IMR-90 (cell line): ENCODE measurements at regions not wholly inside any gene's neighbourhood (a gene's known extent, or its start where the extent isn't known, plus 50 kb on each side); places are given as distances from the start of the nearest gene placed in this dataset.

Experiments used
- ATAC-seq: fragments of 200-7000 bp; cut with Tn5 transposase; 2 replicates; pipeline ENCODE4 v1.9.1; 2020; ENCODE audit warnings: low read depth, mild to moderate bottlenecking, moderate library complexity
- BruUV-seq: library from RNA; stranded (reverse); fragments of 400-500 nt; replicated peaks from 2 replicates; lab custom pipeline; 2021; lab: Mats Ljungman, UMichigan
- CTCF ChIA-PET: fragments of 300-600 bp; formaldehyde crosslinking; extraction: SDS; loops from one replicate; lab custom pipeline; 2021; ENCODE audit warnings: antibody characterized with exemption; lab: Yijun Ruan, JAX
- POLR2A ChIA-PET: fragments of 300-600 bp; sonication (Branson Sonifier 250); formaldehyde crosslinking; loops from one replicate; lab custom pipeline; 2022; ENCODE audit warnings: antibody characterized with exemption; ENCODE audit not compliant: unreplicated experiment; lab: Charles Lee
- DNase-seq: peaks from one replicate; pipeline ENCODE4 v3.0.0; 2013
- H2AFZ ChIP-seq: replicated peaks from 2 replicates; pipeline ENCODE3; 2013; ENCODE audit warnings: low read length, mild to moderate bottlenecking; ENCODE audit not compliant: poor library complexity
- H2AK5ac ChIP-seq: 2 replicates; pipeline ENCODE4 v1.6.1; 2013; ENCODE audit warnings: low read depth, low read length, inconsistent platforms
- H2AK9ac ChIP-seq: replicated peaks from 2 replicates; pipeline ENCODE3; 2013; ENCODE audit warnings: mild to moderate bottlenecking, low read depth, low read length, moderate library complexity; ENCODE audit not compliant: poor library complexity
- H2BK120ac ChIP-seq: 2 replicates; pipeline ENCODE4 v1.6.1; 2013; ENCODE audit warnings: low read depth, low read length, inconsistent platforms
- H2BK15ac ChIP-seq: 3 replicates; pipeline ENCODE4 v1.6.1; 2013; ENCODE audit warnings: low read depth, low read length, inconsistent platforms
- H2BK20ac ChIP-seq: 2 replicates; pipeline ENCODE4 v1.6.1; 2013; ENCODE audit warnings: low read depth, mild to moderate bottlenecking, inconsistent platforms, low read length, moderate library complexity
- H2BK5ac ChIP-seq: 2 replicates; pipeline ENCODE4 v1.6.1; 2013; ENCODE audit warnings: mild to moderate bottlenecking, low read depth, low read length, inconsistent platforms; ENCODE audit not compliant: poor library complexity, severe bottlenecking
- H3K14ac ChIP-seq: replicated peaks from 2 replicates; pipeline ENCODE4 v1.6.1; 2013; ENCODE audit warnings: low read depth, low read length, inconsistent platforms
- H3K18ac ChIP-seq: 2 replicates; pipeline ENCODE4 v1.6.1; 2013; ENCODE audit warnings: low read depth, low read length, control low read depth
- H3K23ac ChIP-seq: 2 replicates; pipeline ENCODE4 v1.6.1; 2013; ENCODE audit warnings: low read depth, low read length, inconsistent platforms
- H3K27ac ChIP-seq: 2 replicates; pipeline ENCODE4 v1.5.1; 2013; ENCODE audit warnings: mild to moderate bottlenecking, control low read depth, low read length; ENCODE audit not compliant: insufficient read depth
- H3K27me3 ChIP-seq: 2 replicates; pipeline ENCODE4 v1.6.1; 2013; ENCODE audit warnings: low read length; ENCODE audit not compliant: control insufficient read depth, insufficient read depth
- H3K36me3 ChIP-seq: 2 replicates; pipeline ENCODE4 v1.6.1; 2013; ENCODE audit warnings: low read length, mixed read lengths; ENCODE audit not compliant: control insufficient read depth, insufficient read depth
- H3K4ac ChIP-seq: 2 replicates; pipeline ENCODE4 v1.6.1; 2013; ENCODE audit warnings: low read depth, low read length, inconsistent platforms
- H3K4me1 ChIP-seq: 2 replicates; pipeline ENCODE4 v1.6.1; 2013; ENCODE audit warnings: low read length, mixed read lengths; ENCODE audit not compliant: control insufficient read depth, insufficient read depth
- H3K4me2 ChIP-seq: 2 replicates; pipeline ENCODE4 v1.6.1; 2013; ENCODE audit warnings: low read depth, mild to moderate bottlenecking, control low read depth, low read length, moderate library complexity
- H3K4me3 ChIP-seq: 2 replicates; pipeline ENCODE4 v1.5.1; 2013; ENCODE audit warnings: low read depth, mild to moderate bottlenecking, control low read depth, low read length, moderate library complexity; ENCODE audit not compliant: insufficient read depth
- H3K56ac ChIP-seq: 2 replicates; pipeline ENCODE4 v1.6.1; 2013; ENCODE audit warnings: low read length, inconsistent platforms; ENCODE audit not compliant: insufficient read depth; ENCODE audit errors: extremely low read depth
- H3K79me1 ChIP-seq, 2 experiments: 2 replicates each; pipeline ENCODE4 v1.6.1; 2013; ENCODE audit warnings: low read length in 2 of 2, inconsistent platforms in 1 of 2, low read depth in 1 of 2
- H3K9ac ChIP-seq: 2 replicates; pipeline ENCODE4 v1.6.1; 2013; ENCODE audit warnings: low read depth, low read length, control low read depth
- H3K9me1 ChIP-seq: 2 replicates; pipeline ENCODE4 v1.6.1; 2013; ENCODE audit warnings: low read length, inconsistent platforms; ENCODE audit not compliant: insufficient read depth
- H3K9me3 ChIP-seq: 2 replicates; pipeline ENCODE4 v1.6.1; 2013; ENCODE audit warnings: low read length; ENCODE audit not compliant: control insufficient read depth, insufficient read depth
- H4K20me1 ChIP-seq: 2 replicates; pipeline ENCODE4 v1.6.1; 2013; ENCODE audit warnings: low read length, inconsistent platforms; ENCODE audit not compliant: insufficient read depth
- H4K5ac ChIP-seq: 2 replicates; pipeline ENCODE4 v1.6.1; 2013; ENCODE audit warnings: mild to moderate bottlenecking, low read depth, low read length, control low read depth
- H4K8ac ChIP-seq, 2 experiments: 2 replicates each; pipeline ENCODE4 v1.6.1; 2013; ENCODE audit warnings: low read depth in 2 of 2, low read length in 2 of 2, control low read depth in 1 of 2, inconsistent platforms in 1 of 2
- H4K91ac ChIP-seq: 2 replicates; pipeline ENCODE4 v1.6.1; 2013; ENCODE audit warnings: low read depth, low read length, inconsistent platforms; ENCODE audit not compliant: insufficient read depth
- BHLHE40 ChIP-seq: fragments of 150-350 bp; IDR thresholded peaks from 2 replicates; pipeline ENCODE4 v1.6.1; 2016; ENCODE audit warnings: mild to moderate bottlenecking, low read depth, low read length
- CHD1 ChIP-seq: IDR thresholded peaks from 2 replicates; pipeline ENCODE4 v1.6.1; 2012; ENCODE audit warnings: low read depth, low read length, improper control_type of control experiment
- CTCF ChIP-seq: conservative IDR thresholded peaks from 2 replicates; pipeline ENCODE4 v1.5.1; 2012; ENCODE audit warnings: mild to moderate bottlenecking, low read depth, low read length, improper control_type of control experiment
- ELK1 ChIP-seq: fragments of 150-350 bp; IDR thresholded peaks from 2 replicates; pipeline ENCODE4 v1.6.1; 2016; ENCODE audit warnings: low read depth, mild to moderate bottlenecking, low read length, moderate library complexity, borderline replicate concordance
- FOS ChIP-seq: fragments of 150-350 bp; IDR thresholded peaks from 2 replicates; pipeline ENCODE4 v1.6.1; 2016; ENCODE audit warnings: low read depth, low read length
- MAFK ChIP-seq: IDR thresholded peaks from 2 replicates; pipeline ENCODE4 v1.6.1; 2012; ENCODE audit warnings: low read depth, low read length, improper control_type of control experiment
- MAZ ChIP-seq: IDR thresholded peaks from 2 replicates; pipeline ENCODE4 v1.6.1; 2012; ENCODE audit warnings: low read depth, mild to moderate bottlenecking, low read length, improper control_type of control experiment, moderate library complexity, borderline replicate concordance
- NFE2L2 ChIP-seq: fragments of 150-350 bp; IDR thresholded peaks from 2 replicates; pipeline ENCODE4 v1.6.1; 2016; ENCODE audit warnings: low read depth, mild to moderate bottlenecking, low read length
- RAD21 ChIP-seq: IDR thresholded peaks from 2 replicates; pipeline ENCODE4 v1.6.1; 2012; ENCODE audit warnings: low read length, improper control_type of control experiment
- RFX5 ChIP-seq: IDR thresholded peaks from 2 replicates; pipeline ENCODE4 v1.8.0; 2012; ENCODE audit warnings: low read depth, mild to moderate bottlenecking, low read length, moderate library complexity
- WGBS, 2 experiments: methylation state at CpG; one replicate each; pipeline versions ENCODE4 v1.1.5 to v1.1.7; 2013; ENCODE audit warnings: missing lambda C conversion rate in 2 of 2; ENCODE audit not compliant: insufficient read length in 1 of 2; ENCODE audit errors: extremely low coverage in 2 of 2; 5-methylcytosine and 5-hydroxymethylcytosine counted together
- dilution Hi-C: fragments of 300-500 bp; cut with HindIII; formaldehyde crosslinking; loops from one replicate; pipeline ENCODE4 v1.14.3; 2018; ENCODE audit warnings: low sequenced_read_pairs; ENCODE audit not compliant: unreplicated experiment
- in situ Hi-C: fragments of 300-500 bp; cut with MboI; formaldehyde crosslinking; loops from 3 replicates; pipeline ENCODE4 v1.14.3; 2019; ENCODE audit warnings: low sequenced_read_pairs, inconsistent platforms, mixed read lengths
- intact Hi-C: fragments of 100-400 bp; cut with micrococcal nuclease; formaldehyde crosslinking; loops from 2 replicates; pipeline ENCODE4 v1.10.0; 2022

- Histone ChIP-seq H3K36me3 (no peaks in the 10 kb centered on the region), H3K9ac (no peak overlapping the region), H2AK9ac (no peak overlapping the region), H3K4me3 (no peak overlapping the region), H2AK5ac (peak overlapping the region; percentile 5; the same call in 1 of the 2 replicates), H3K9me3 (no peaks in the 10 kb centered on the region), H2BK5ac (peak overlapping the region; percentile 43), H3K79me1 (no peaks in the 10 kb centered on the region), H2BK20ac (no peak overlapping the region), H3K27ac (no peak overlapping the region), H2BK120ac (no peak overlapping the region), H3K23ac (no peak overlapping the region), H4K91ac (no peak overlapping the region), H3K18ac (no peak overlapping the region), H2AFZ (no peak overlapping the region), H3K4me1 (peaks cover 9% of the 10 kb centered on the region), H4K5ac (no peak overlapping the region), H3K4ac (no peak overlapping the region), H4K8ac (no peak overlapping the region), H4K20me1 (no peaks in the 10 kb centered on the region), H3K9me1 (peaks cover 4% of the 10 kb centered on the region; the same call in 1 of the 2 replicates), H3K56ac (no peak overlapping the region), H3K4me2 (no peak overlapping the region), H2BK15ac (no peak overlapping the region), H3K14ac (no peak overlapping the region), H3K27me3 (no peaks in the 10 kb centered on the region)
- ATAC-seq (peak; percentile 48), DNase-seq (peak; percentile 76)
- no peak for TF ChIP-seq CTCF
- no peak for TF ChIP-seq RFX5
- TF ChIP-seq NFE2L2 = no peak
- no peak for TF ChIP-seq CHD1
- no peak for TF ChIP-seq RAD21
- TF ChIP-seq MAZ = no peak
- no peak for TF ChIP-seq BHLHE40
- TF ChIP-seq ELK1 = no peak
- TF ChIP-seq MAFK = no peak
- no peak for TF ChIP-seq FOS
- dilution Hi-C loops = no loop called here
- POLR2A ChIA-PET = interaction anchor here (1.6 kb wide), 1 partner anchor 94 kb away, joined by 4 read pairs; no protein-coding TSS in a partner anchor
- intact Hi-C loops = loop anchor here (5.0 kb wide), 1 partner anchor 860 kb away; no protein-coding TSS in a partner anchor
- no TSS peak for BruUV-seq
- in situ Hi-C loops = no loop called here
- WGBS, 2 experiments = no CpG with 5 or more reads among the region's 4 CpGs
- CTCF ChIA-PET = no interaction called here
Measured at GRCh38 chr12:89252284-89252683, 100.0 kb downstream of the DUSP6 start.
